GM12872 (cell line): ENCODE measurements at regions not wholly inside any gene's neighbourhood (a gene's known extent, or its start where the extent isn't known, plus 50 kb on each side); places are given as distances from the start of the nearest gene placed in this dataset.

Experiments
- CTCF ChIP-seq: IDR thresholded peaks from 3 replicates; pipeline ENCODE4 v1.5.1; 2011; ENCODE audit warnings: low read depth, mild to moderate bottlenecking, low read length, moderate library complexity; ENCODE audit not compliant: insufficient read depth

- TF ChIP-seq CTCF: no peak
These were observed 294.3 kb downstream of the RPS24 start for GRCh38 chr10:78327778-78328591.

GRCh38 chr10:78328592-78329404, 295.1 kb downstream of the RPS24 start:
- TF ChIP-seq CTCF: no peak

- TF ChIP-seq CTCF: no peak
These were observed 297.2 kb downstream of the RPS24 start for GRCh38 chr10:78330884-78331283.

GRCh38 chr10:78331391-78331922, 297.8 kb downstream of the RPS24 start:
- no peak for TF ChIP-seq CTCF

GRCh38 chr10:78332012-78332411, 298.3 kb downstream of the RPS24 start:
- no peak for TF ChIP-seq CTCF

- TF ChIP-seq CTCF: no peak
These were observed 299.0 kb downstream of the RPS24 start for GRCh38 chr10:78332657-78333056.
